D721Med (cell line): ENCODE measurements at regions not wholly inside any gene's neighbourhood (a gene's known extent, or its start where the extent isn't known, plus 50 kb on each side); places are given as distances from the start of the nearest gene placed in this dataset.

Experiments used
- DNase-seq: peaks from one replicate; pipeline ENCODE4 v3.0.0; 2011; ENCODE audit warnings: low spot score; ENCODE audit not compliant: insufficient read length
- FAIRE-seq: peaks from 2 replicates; lab custom pipeline; 2011; peaks lifted over from hg19 to GRCh38; lab: Jason Lieb, UNC
- CTCF ChIP-seq: IDR thresholded peaks from 2 replicates; pipeline ENCODE4 v1.5.1; 2012; ENCODE audit warnings: mild to moderate bottlenecking, control low read depth; ENCODE audit not compliant: insufficient read depth; ENCODE audit errors: missing control alignments

GRCh38 chr12:67452119-67452805 is 183.1 kb downstream of the CAND1 start:
- no peak for DNase-seq
- TF ChIP-seq CTCF: no peak
- no peak for FAIRE-seq

- no peak for TF ChIP-seq CTCF
- no peak for FAIRE-seq
- DNase-seq: no peak
Measured at GRCh38 chr12:67453191-67453590, 184.0 kb downstream of the CAND1 start.

GRCh38 chr12:67455236-67455635 is 186.1 kb downstream of the CAND1 start:
- no peak for FAIRE-seq

GRCh38 chr12:67456431-67456901 is 187.3 kb downstream of the CAND1 start:
- no peak for DNase-seq
- FAIRE-seq: no peak
- no peak for TF ChIP-seq CTCF

More at GRCh38 chr12:67455236-67455635, 186.1 kb downstream of the CAND1 start:
- DNase-seq: no peak
- no peak for TF ChIP-seq CTCF

- DNase-seq (no peak), FAIRE-seq (no peak)
- TF ChIP-seq CTCF: no peak
Measured at GRCh38 chr12:67457136-67457535, 188.0 kb downstream of the CAND1 start.

GRCh38 chr12:67457778-67458665 is 188.9 kb downstream of the CAND1 start:
- DNase-seq (no peak), FAIRE-seq (no peak)
- TF ChIP-seq CTCF: no peak
